ENCODE measurements at regions not wholly inside any gene's neighbourhood (a gene's known extent, or its start where the extent isn't known, plus 50 kb on each side); places are given as distances from the start of the nearest gene placed in this dataset.

- TF ChIP-seq CTCF (IDR thresholded peaks at IDR 0.05; ENCODE audit: extremely low read depth in 1 of 2, insufficient read depth in 1 of 2, low read depth in 1 of 2, low read length in 2 of 2) (no peak), MYC (IDR thresholded peaks at IDR 0.05; ENCODE audit: low read depth, low read length) (no peak), POLR2AphosphoS5 (IDR thresholded peaks at IDR 0.05; ENCODE audit: insufficient read depth, low read depth, low read length) (no peak)
Observed at GRCh38 chr11:97389270-97389669, 999.5 kb downstream of the JRKL start.

Measured in endothelial cell of umbilical vein (primary cell).